ENCODE measurements at regions not wholly inside any gene's neighbourhood (a gene's known extent, or its start where the extent isn't known, plus 50 kb on each side); places are given as distances from the start of the nearest gene placed in this dataset.
A peak's percentile ranks its signal among the peaks of the same experiment; 100 is the strongest.

DNA sequence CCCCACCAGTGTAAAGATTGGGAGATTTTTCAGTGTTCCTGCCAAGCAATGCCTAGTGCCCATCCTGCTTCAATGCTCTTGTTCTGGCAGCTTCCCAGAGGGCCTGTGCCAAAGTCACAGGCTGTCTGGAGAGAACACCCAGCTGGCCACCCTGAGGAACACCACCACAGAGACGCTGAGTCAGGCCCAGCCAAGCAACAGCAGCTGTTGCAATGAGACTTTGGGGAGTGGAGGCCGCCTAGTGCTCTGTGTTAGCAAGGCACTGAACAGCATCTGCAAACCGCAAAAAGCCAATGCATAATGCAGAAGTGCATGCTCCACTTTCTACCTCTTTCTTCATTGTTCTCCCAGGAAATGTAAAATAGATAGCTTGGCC, 168.1 kb downstream of the NXPE2 start:
- in situ Hi-C loops (cut with HindIII; ENCODE audit: low sequenced_read_pairs), result no loop called here

DNA sequence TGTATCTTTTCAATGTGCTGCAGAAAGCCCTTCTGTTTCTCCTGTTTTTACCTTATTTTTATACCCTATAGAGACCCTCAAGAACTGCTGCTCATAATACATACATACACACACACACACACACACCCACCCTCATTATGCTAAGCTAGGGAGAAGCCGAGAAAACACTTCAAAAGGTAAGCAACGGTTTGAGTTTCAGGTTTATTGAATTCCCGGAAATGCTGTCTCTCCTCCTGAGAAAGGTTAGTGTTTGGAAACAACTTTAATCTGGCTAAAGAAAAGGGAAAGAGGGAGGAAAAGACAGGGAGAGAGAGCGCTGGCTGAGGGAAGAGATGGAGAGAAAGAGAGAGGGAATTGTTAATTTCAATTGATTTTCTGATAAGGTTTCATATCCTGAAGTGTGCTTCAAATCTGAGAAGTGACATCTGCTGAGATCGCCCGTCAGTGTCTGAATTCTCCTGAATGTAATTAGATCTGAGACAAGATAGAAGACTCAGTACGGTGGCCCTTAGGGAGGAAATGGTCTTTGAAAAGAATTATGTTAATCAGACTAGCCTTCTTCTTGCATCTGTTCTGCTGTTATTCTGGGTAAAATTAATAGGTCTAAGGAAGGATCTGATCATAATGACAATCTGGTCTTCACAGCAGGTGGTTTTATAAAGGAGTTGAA, 169.1 kb downstream of the NXPE2 start:
- in situ Hi-C loops (cut with HindIII; ENCODE audit: low sequenced_read_pairs), result no loop called here
- peak; percentile 4 for DNase-seq (ENCODE audit: low spot score)

More for the DNA sequence above, 168.1 kb downstream of the NXPE2 start:
- DNase-seq (ENCODE audit: low spot score), result peak; percentile 93

DNA sequence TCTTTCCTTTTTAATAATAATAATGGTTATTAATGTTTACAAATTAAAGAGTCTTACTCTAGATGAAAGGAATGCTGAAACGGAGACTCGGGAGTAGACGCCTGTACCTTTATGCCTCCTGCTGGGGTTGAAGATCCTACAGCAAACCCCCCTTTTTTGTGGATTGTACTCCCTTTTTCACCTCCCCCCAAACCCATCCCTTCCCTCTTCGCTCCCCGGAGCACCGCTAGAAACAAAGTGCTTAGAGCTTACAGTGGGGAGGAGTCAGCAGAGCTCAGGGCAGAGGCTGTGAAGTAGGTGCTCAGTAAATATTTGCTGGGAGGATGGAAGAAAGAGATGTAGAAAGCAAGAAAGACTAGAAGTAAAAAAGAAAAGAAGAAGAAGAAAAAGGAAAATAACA, 169.7 kb downstream of the NXPE2 start:
- no peak for DNase-seq (ENCODE audit: low spot score)
- in situ Hi-C loops (cut with HindIII; ENCODE audit: low sequenced_read_pairs), result no loop called here

DNA sequence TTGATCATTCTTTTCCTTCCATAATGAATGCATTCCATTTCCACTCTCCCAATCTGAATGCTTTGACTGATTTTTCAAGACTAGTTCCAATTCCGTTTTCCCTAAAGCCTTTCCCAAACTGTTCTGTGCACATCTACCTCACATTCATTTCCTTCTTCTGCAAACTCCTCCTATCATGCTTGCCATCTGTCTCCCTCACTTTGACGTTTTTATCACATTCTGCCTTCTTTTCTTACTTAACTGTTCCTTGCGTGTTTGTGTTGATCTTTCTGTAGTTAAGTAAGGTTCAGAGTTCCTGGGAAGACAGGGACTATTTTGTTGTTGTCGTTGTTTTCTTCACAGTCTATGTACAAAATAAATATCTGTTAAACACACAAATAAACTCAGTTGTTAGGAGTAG, 179.0 kb downstream of the NXPE2 start:
- in situ Hi-C loops (cut with HindIII; ENCODE audit: low sequenced_read_pairs), result no loop called here
- no peak for DNase-seq (ENCODE audit: low spot score)

DNA sequence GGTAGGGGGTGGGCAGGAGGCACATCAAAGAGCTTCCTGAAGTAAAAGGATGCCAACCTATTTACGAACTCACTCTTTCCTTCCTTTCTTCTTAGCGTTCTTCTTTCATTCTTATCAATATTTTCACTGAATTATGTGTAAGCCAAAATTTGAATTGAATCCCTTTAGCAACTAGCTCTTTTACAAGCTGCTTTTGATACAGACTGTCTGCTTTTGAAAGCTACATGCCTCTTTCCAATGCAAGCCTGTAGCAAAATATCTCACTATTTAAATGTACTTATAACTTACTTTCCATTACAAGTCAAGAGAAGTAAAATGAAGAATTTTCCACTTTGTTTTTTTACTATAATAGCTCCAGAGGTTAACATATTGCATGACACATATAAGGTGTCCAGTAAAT, 186.6 kb downstream of the NXPE2 start:
- in situ Hi-C loops (cut with HindIII; ENCODE audit: low sequenced_read_pairs), result no loop called here
- DNase-seq (ENCODE audit: low spot score), result no peak

DNA sequence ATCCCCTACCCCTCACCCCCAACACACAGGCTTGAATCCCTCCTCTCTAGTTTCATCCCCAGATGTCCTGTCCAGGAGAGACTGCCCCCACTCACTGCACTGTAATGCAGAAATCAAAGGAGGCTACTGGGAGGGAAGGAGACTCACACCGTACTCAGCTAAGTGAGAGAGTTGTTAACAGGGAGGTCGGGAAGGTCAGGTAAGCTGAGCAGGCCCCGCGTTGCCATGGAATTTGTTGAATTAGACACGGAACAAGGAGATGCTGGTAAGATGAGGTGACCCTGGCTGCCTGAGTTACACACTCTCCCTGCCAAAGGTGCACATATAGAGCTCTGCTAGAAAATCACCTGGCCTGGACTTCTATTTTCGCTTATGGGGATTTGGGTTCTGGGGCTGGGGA, 197.9 kb downstream of the NXPE2 start:
- in situ Hi-C loops (cut with HindIII; ENCODE audit: low sequenced_read_pairs), result no loop called here
- DNase-seq (ENCODE audit: low spot score), result no peak

DNA sequence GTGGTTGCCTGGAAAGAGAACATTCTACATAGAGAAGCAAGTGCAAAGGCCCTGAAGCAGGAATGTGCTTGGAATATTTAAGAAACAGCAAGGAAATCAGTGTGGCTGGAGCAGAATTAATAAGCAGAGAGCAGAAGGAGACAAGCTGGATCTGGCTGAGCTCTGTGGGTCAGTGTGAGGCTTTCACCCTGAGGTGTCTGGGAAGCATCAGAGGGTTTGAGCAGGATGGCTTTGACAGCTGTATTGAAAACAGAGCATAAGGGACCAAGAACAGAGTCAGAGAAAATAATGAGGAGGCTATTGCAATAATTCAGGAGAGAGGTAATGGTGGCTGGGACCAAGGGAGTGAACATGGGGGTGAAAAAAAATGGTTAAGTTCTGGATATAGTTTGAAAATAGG, 199.6 kb downstream of the NXPE2 start:
- no peak for DNase-seq (ENCODE audit: low spot score)
- in situ Hi-C loops (cut with HindIII; ENCODE audit: low sequenced_read_pairs), result no loop called here

DNA sequence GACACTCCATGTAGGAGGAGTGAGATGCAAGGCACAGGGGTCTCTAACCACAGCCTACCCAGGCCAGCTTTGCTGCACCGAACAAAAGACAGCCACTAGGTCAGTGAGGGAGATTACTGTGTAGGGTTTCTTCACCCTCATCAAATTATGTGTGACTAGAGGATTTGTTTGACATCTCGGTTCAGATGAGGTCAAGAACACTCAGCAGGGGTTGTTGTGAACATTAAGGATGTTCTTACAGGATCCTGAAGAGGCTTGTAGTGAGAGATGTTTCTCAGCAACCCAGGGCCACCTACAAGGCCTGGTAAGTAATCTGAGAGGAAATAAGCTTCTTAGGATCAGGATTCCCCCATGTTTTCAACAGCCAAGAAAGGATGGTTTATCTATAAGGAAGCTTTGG, 202.1 kb downstream of the NXPE2 start:
- DNase-seq (ENCODE audit: low spot score), result no peak
- in situ Hi-C loops (cut with HindIII; ENCODE audit: low sequenced_read_pairs), result no loop called here

DNA sequence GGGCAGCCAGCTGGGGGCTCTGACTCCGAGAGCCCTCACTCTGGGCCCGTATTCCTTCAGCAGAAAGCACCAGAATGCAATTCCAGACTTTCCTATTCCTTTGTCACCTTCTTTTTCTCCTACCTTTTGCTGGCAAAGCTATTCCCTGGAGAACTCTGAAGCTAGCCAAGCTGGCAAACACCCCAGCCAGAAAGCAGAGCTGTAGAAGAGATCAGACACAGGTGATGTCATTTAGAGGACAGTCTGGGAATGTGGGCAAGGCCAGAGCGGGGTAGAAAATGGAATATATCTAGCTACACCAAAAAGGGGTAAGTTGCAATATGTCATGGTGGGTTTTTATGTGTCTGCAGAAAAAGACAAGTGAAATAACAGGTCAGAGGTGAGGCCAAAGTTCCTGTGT, 205.1 kb downstream of the NXPE2 start:
- in situ Hi-C loops (cut with HindIII; ENCODE audit: low sequenced_read_pairs), result no loop called here
- DNase-seq (ENCODE audit: low spot score), result peak; percentile 76

DNA sequence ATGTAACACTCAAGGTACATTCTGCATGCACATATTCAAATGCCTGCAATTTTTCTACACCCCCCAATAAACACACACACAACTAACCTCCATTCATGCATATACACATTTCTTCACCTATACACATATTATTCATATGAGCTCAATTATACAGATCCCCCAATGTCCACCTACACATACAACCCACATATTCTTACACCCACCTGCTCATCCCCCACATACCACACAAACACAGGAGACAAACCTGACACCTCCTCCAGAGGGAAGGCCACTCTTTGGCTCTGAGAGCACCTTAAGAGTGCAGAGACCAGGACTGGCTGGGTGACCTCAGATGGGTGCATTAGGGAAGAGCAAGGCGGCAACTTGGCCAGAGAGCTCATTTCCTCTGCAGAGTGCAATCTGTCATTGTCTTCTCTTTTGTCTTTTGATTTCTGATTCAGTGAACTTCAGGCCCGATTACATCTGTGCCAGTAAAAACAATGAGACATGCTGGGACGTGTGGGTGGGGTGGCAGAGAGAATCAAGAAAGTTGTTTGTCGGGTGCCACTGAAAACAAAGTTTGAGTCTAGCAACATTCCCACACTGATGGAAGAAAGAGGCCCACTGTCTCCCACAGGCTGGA, 208.4 kb downstream of the NXPE2 start:
- DNase-seq (ENCODE audit: low spot score), result no peak
- in situ Hi-C loops (cut with HindIII; ENCODE audit: low sequenced_read_pairs), result no loop called here

DNA sequence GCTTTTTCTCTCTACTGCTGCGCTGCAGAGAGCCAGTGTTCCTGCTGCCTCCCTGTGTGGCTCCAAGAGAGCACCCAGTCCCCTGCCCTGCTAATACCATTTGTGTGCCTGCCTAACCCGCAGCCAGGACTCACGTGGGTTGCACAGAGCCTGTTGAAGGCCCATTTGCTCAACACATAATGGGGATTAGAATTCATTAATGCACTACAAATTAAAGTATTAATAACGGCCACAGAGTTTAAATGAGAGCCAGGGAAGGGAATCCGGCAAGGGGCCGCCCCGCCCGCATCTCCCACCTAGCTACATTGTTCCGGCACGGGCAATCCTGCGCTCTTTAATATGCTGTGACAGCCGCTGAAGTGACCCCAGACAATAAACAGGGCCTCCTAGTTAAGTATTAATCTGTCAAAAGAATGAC, 211.3 kb downstream of the NXPE2 start:
- in situ Hi-C loops (cut with HindIII; ENCODE audit: low sequenced_read_pairs), result no loop called here

DNA sequence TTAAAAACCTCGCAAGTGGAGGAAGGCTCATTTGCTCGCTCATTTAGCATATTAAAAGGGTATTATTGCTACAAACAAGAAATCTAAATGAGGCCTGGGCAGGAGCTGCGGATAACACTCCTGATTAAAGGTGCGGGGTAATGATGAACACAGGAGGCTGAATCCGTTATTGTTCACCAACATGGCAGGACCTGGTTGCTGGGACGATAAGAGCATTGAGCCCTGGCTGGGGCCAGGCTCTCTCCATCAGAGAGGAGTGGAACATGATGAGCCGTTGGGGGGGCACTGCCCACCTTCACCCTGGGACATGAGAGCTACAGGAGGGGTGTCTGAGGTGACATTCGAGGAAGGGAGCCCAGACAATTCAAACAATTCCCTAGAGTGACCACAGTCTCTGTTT, 211.7 kb downstream of the NXPE2 start:
- in situ Hi-C loops (cut with HindIII; ENCODE audit: low sequenced_read_pairs), result no loop called here
- no peak for DNase-seq (ENCODE audit: low spot score)

More for the DNA sequence above, 211.3 kb downstream of the NXPE2 start:
- DNase-seq (ENCODE audit: low spot score), result no peak

DNA sequence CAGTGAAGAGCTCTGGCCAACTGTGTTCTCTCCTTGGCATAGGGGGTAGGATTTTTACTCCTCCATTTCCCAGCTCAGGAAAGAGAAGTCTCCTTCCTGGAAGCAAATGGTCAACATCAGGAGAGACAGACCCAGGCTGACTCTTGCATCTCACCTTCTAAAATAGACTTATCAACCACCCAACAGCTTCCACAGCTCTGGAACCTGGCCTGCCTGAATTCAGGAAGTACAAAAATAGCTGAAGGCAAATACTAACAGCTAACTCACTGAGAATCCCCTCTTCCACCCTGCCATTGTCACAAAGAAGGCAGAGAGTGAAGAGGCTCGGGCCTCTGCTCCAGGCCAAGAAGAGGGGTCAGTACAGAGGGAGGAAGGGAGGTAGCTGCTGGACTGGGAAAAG, 213.6 kb downstream of the NXPE2 start:
- in situ Hi-C loops (cut with HindIII; ENCODE audit: low sequenced_read_pairs), result no loop called here
- no peak for DNase-seq (ENCODE audit: low spot score)

DNA sequence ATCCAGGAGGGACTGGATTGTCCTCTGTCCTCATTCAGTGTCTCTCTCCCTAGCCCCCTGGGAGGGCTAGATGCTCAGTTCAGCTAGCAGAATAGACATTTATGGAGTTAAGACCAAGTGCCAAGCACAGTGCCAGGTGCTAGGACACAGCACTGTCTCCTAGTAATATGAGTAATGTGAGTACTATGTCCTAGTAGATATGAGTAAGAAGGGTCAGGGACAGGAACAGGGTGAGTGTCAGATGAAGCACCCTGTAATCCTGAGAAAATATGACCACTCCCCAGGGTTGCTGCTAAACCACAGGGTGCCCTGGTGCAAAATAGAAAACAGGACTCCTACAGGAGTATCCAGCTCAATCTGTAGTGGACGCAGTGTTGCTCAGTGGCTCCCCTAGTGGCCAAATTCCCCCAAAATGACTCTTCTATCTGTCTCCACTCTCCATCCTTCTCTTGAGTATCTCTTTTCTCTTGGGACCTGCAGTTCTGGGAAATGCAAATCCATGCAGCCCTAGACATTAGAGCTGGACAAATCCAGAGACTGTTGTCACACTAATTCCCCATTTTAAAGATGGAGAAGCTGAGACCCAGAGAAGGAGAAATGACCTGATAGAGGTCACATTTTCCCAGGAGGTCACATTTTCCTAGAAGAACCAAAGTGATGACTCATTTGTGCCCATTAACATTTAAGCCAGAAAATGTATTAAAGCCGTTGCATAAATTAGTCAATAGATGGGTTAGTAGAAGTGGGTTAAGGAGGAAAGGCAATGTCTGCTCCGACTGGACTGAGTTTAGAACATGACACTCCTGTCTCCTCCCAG, 214.3 kb downstream of the NXPE2 start:
- DNase-seq (ENCODE audit: low spot score), result no peak
- in situ Hi-C loops (cut with HindIII; ENCODE audit: low sequenced_read_pairs), result no loop called here

DNA sequence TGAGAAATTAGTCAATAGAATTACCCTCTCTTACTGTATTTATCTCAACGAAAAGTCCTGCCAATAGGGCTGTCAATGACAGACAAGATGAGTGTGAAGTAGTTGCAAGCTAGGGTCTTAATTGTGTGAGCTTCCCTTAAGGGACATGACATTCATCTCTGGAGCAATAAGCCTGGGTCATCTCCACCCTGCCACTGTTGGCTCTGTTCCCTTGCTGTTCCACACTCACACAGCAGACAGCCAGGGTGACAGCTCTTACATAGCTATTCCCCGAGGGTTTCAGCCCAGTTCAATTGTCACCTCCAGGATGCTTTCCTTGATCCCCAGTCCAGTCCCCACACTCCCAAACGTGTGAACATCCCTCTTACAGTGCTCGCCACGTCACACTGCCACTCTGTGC, 215.0 kb downstream of the NXPE2 start:
- in situ Hi-C loops (cut with HindIII; ENCODE audit: low sequenced_read_pairs), result no loop called here
- DNase-seq (ENCODE audit: low spot score), result no peak

DNA sequence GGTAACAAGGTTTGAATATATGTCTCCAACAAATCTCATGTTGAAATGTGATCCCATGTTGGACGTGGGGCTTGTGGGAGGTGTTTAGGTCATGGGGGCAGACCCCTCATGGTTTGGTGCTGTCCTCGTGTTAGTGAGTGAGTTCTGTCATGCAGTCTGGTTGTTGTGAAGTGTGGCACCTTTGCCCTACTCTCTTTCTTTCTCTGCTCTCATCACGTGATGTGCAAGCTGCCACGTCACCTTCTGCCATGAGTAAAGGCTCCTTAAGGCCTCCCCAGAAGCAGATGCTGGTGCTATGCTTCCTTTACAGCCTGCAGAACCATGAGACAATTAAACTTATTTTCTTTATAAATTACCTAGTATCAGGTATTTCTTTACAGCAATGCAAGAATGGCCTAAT, 218.3 kb downstream of the NXPE2 start:
- in situ Hi-C loops (cut with HindIII; ENCODE audit: low sequenced_read_pairs), result no loop called here
- DNase-seq (ENCODE audit: low spot score), result no peak

DNA sequence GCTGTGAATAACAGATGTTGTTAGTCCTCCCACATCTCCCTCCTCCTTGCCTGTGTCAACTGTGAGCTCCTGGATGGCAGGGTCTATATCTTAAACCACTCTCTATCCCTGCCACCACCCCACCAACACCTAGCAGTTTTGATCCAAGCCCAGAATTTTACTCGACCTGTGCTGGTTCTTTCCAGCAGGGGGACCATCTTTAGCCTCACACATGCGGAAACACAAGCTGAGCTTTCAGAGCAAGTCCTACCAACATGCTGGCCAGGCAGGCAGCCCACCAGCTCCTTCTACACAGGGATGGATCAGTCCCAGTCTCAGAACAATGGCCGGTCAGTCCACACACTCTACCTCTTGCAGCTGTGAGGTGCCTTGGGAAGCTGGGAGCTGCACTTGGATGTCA, 231.5 kb downstream of the NXPE2 start:
- in situ Hi-C loops (cut with HindIII; ENCODE audit: low sequenced_read_pairs), result no loop called here
- DNase-seq (ENCODE audit: low spot score), result no peak

DNA sequence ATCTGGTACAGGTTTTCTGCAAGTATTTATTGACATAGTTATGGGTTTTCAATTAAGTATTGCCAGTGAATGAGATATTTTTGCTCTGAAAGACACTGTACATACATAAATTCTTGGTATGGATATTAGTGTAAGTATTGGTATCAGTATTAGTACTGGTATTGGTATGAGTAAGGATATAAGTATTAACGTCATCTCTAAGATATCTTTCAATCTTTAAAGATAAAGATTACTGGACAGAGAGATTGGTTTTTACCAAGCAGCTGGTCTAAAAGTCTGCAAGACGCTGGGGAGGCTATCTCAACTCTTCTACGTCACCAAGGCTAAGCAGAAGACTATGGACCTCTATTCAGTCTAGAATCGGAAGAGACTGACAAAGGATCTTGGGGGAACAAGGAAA, 234.5 kb downstream of the NXPE2 start:
- in situ Hi-C loops (cut with HindIII; ENCODE audit: low sequenced_read_pairs), result no loop called here
- no peak for DNase-seq (ENCODE audit: low spot score)

DNA sequence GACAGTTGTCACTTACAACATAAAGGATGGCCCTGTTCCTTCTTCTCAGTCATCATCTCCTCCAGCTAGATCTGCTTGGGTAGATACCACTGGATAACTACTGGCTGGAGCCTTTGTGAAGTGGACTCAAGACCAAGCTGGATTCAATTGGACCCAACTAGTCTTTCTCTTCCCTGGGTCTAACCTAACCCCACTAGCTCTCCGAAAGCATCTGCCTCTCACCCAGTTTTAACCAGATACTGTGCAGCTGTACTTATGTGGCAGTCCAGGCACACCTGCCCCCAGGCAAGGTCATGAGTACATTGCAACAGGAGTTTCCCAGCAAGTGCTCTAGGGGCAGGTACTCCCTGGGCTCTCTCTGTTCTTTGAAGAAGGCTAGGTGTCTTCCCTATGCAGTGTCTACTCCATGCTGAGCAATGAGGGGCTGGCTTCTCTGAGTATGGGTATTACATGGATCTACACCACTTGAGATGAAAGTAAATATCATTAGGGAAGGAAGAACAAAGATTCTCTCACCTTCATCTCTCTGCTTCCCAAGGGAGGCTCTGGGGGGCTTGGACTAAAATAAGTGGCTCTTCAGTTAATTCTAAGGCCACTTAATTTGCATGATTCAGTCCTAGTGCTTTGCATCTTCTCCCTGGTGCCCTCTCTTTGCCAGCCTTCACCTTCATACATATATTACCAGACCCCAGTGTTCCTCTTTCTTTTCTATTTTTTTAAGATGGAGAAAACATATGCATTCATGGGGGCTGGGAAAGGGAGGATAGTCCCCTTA, 236.1 kb downstream of the NXPE2 start:
- no peak for DNase-seq (ENCODE audit: low spot score)

More for the DNA sequence above, 236.1 kb downstream of the NXPE2 start:
- in situ Hi-C loops (cut with HindIII; ENCODE audit: low sequenced_read_pairs), result no loop called here

Measured in G401 (cell line).